Ramos (cell line): ENCODE measurements at regions not wholly inside any gene's neighbourhood (a gene's known extent, or its start where the extent isn't known, plus 50 kb on each side); places are given as distances from the start of the nearest gene placed in this dataset.
"Not testable (repeated sequence)": the region's sequence is repeated elsewhere in the genome, so short reads cannot be mapped to it uniquely, and the experiment has no call there.

ENCODE experiments used
- in situ Hi-C: fragments of 300-500 bp; cut with MboI; formaldehyde crosslinking; loops from one replicate; pipeline ENCODE4 v1.14.3; 2022; ENCODE audit warnings: low sequenced_read_pairs; ENCODE audit not compliant: unreplicated experiment

GRCh38 chr15:44817797-44818196, 81.5 kb downstream of the TRIM69 start:
- in situ Hi-C loops, result not testable (repeated sequence)

GRCh38 chr15:44819331-44819987, 83.1 kb downstream of the TRIM69 start:
- in situ Hi-C loops, result not testable (repeated sequence)

- in situ Hi-C loops, result not testable (repeated sequence)
These were observed 84.2 kb downstream of the TRIM69 start for GRCh38 chr15:44820535-44820934.

GRCh38 chr15:44820967-44821366, 84.6 kb downstream of the TRIM69 start:
- in situ Hi-C loops, result not testable (repeated sequence)

GRCh38 chr15:44824277-44825145, 88.2 kb downstream of the TRIM69 start:
- in situ Hi-C loops, result not testable (repeated sequence)

- in situ Hi-C loops, result not testable (repeated sequence)
These were observed 90.3 kb downstream of the TRIM69 start for GRCh38 chr15:44826583-44826982.

GRCh38 chr15:44828229-44828914, 92.0 kb downstream of the TRIM69 start:
- in situ Hi-C loops, result not testable (repeated sequence)

- in situ Hi-C loops, result not testable (repeated sequence)
These were observed 92.8 kb downstream of the TRIM69 start for GRCh38 chr15:44829150-44829549.

GRCh38 chr15:44830692-44831408, 94.5 kb downstream of the TRIM69 start:
- in situ Hi-C loops, result not testable (repeated sequence)

GRCh38 chr15:44831409-44831741, 95.0 kb downstream of the TRIM69 start:
- in situ Hi-C loops, result not testable (repeated sequence)

GRCh38 chr15:44832133-44832532, 95.8 kb downstream of the TRIM69 start:
- in situ Hi-C loops, result not testable (repeated sequence)

- in situ Hi-C loops, result not testable (repeated sequence)
These were observed 96.8 kb downstream of the TRIM69 start for GRCh38 chr15:44833081-44833480.

- in situ Hi-C loops, result not testable (repeated sequence)
These were observed 97.4 kb downstream of the TRIM69 start for GRCh38 chr15:44833761-44834160.

GRCh38 chr15:44835082-44835481, 98.8 kb downstream of the TRIM69 start:
- in situ Hi-C loops, result not testable (repeated sequence)

GRCh38 chr15:44836094-44836493, 99.8 kb downstream of the TRIM69 start:
- in situ Hi-C loops, result no loop called here

GRCh38 chr15:44838929-44839328, 102.6 kb downstream of the TRIM69 start:
- in situ Hi-C loops, result not testable (repeated sequence)

GRCh38 chr15:44841762-44842161, 105.4 kb downstream of the TRIM69 start:
- in situ Hi-C loops, result not testable (repeated sequence)

GRCh38 chr15:44842883-44843282, 106.6 kb downstream of the TRIM69 start:
- in situ Hi-C loops, result not testable (repeated sequence)

GRCh38 chr15:44844936-44845335, 108.6 kb downstream of the TRIM69 start:
- in situ Hi-C loops, result not testable (repeated sequence)

GRCh38 chr15:44846156-44846555, 109.8 kb downstream of the TRIM69 start:
- in situ Hi-C loops, result not testable (repeated sequence)
